Neural crest cell (in vitro differentiated cells): ENCODE measurements at regions not wholly inside any gene's neighbourhood (a gene's known extent, or its start where the extent isn't known, plus 50 kb on each side); places are given as distances from the start of the nearest gene placed in this dataset.

ENCODE experiments used
- DNase-seq: peaks from one replicate; pipeline ENCODE4 v3.0.0; 2021; ENCODE audit warnings: low read depth, mixed read lengths, low spot score
- H3K27ac Mint-ChIP-seq: one replicate; pipeline ENCODE4 v1.8.0; 2021; ENCODE audit warnings: mild to moderate bottlenecking, mixed read lengths; ENCODE audit not compliant: unreplicated experiment
- H3K27me3 Mint-ChIP-seq: 2 replicates; pipeline ENCODE4 v1.8.0; 2021; ENCODE audit warnings: low read depth, mild to moderate bottlenecking, mixed read lengths
- H3K36me3 Mint-ChIP-seq: 2 replicates; pipeline ENCODE4 v1.8.0; 2021; ENCODE audit warnings: low read depth, mild to moderate bottlenecking, mixed read lengths
- H3K4me1 Mint-ChIP-seq: 2 replicates; pipeline ENCODE4 v1.8.0; 2021; ENCODE audit warnings: mixed read lengths
- H3K4me3 Mint-ChIP-seq: one replicate; pipeline ENCODE4 v1.8.0; 2021; ENCODE audit warnings: mild to moderate bottlenecking, mixed read lengths
- H3K9me3 Mint-ChIP-seq: 2 replicates; pipeline ENCODE4 v1.8.0; 2021; ENCODE audit warnings: mixed read lengths
- CTCF ChIP-seq: fragments of 200-600 bp; sonication (generic); conservative IDR thresholded peaks from 2 replicates; pipeline ENCODE4 v1.5.0; 2021; ENCODE audit warnings: antibody characterized with exemption, mild to moderate bottlenecking

- Mint-ChIP-seq H3K27ac (no peak overlapping the region), H3K27me3 (no peaks in the 10 kb centered on the region), H3K4me3 (no peak overlapping the region), H3K4me1 (no peaks in the 10 kb centered on the region), H3K9me3 (peaks cover 3% of the 10 kb centered on the region), H3K36me3 (no peaks in the 10 kb centered on the region)
- no peak for DNase-seq
- no peak for TF ChIP-seq CTCF
Measured at GRCh38 chr6:10194816-10195672, 219.8 kb downstream of the TFAP2A start.

- H3K27me3 Mint-ChIP-seq, result no peaks in the 10 kb centered on the region
- no peak overlapping the region for H3K4me3 Mint-ChIP-seq
- peaks cover 3% of the 10 kb centered on the region for H3K9me3 Mint-ChIP-seq
- H3K4me1 Mint-ChIP-seq, result peaks cover 4% of the 10 kb centered on the region
- H3K36me3 Mint-ChIP-seq, result no peaks in the 10 kb centered on the region
- no peak overlapping the region for H3K27ac Mint-ChIP-seq
- TF ChIP-seq CTCF, result no peak
- DNase-seq, result no peak
Measured at GRCh38 chr6:10193321-10193720, 221.6 kb downstream of the TFAP2A start.

- H3K36me3 Mint-ChIP-seq, result no peaks in the 10 kb centered on the region
- H3K4me3 Mint-ChIP-seq, result no peak overlapping the region
- H3K9me3 Mint-ChIP-seq, result no peaks in the 10 kb centered on the region
- no peaks in the 10 kb centered on the region for H3K27me3 Mint-ChIP-seq
- peaks cover 11% of the 10 kb centered on the region for H3K4me1 Mint-ChIP-seq
- DNase-seq, result no peak
- H3K27ac Mint-ChIP-seq, result no peak overlapping the region
- TF ChIP-seq CTCF, result no peak
Measured at GRCh38 chr6:10190042-10190441, 224.8 kb downstream of the TFAP2A start.

GRCh38 chr6:10184371-10185227, 230.3 kb downstream of the TFAP2A start:
- DNase-seq, result no peak
- no peak overlapping the region for H3K4me3 Mint-ChIP-seq
- H3K27ac Mint-ChIP-seq, result no peak overlapping the region
- TF ChIP-seq CTCF, result no peak
- H3K4me1 Mint-ChIP-seq, result peaks cover 11% of the 10 kb centered on the region
- no peaks in the 10 kb centered on the region for H3K27me3 Mint-ChIP-seq
- peaks cover 2% of the 10 kb centered on the region for H3K9me3 Mint-ChIP-seq
- no peaks in the 10 kb centered on the region for H3K36me3 Mint-ChIP-seq

GRCh38 chr6:10180138-10181074, 234.5 kb downstream of the TFAP2A start:
- no peak for DNase-seq
- H3K27me3 Mint-ChIP-seq, result no peaks in the 10 kb centered on the region
- H3K4me3 Mint-ChIP-seq, result no peak overlapping the region
- H3K4me1 Mint-ChIP-seq, result no peaks in the 10 kb centered on the region
- no peak overlapping the region for H3K27ac Mint-ChIP-seq
- peaks cover 7% of the 10 kb centered on the region for H3K9me3 Mint-ChIP-seq
- no peak for TF ChIP-seq CTCF
- no peaks in the 10 kb centered on the region for H3K36me3 Mint-ChIP-seq
